H54 (cell line): ENCODE measurements at regions not wholly inside any gene's neighbourhood (a gene's known extent, or its start where the extent isn't known, plus 50 kb on each side); places are given as distances from the start of the nearest gene placed in this dataset.
"Not testable (repeated sequence)": the region's sequence is repeated elsewhere in the genome, so short reads cannot be mapped to it uniquely, and the experiment has no call there.

Experiments used
- DNase-seq: peaks from one replicate; pipeline ENCODE4 v3.0.0; 2011; ENCODE audit warnings: low spot score, mixed read lengths; ENCODE audit not compliant: insufficient read length
- FAIRE-seq: peaks from 3 replicates; lab custom pipeline; 2011; peaks lifted over from hg19 to GRCh38; lab: Jason Lieb, UNC
- POLR2A ChIP-seq: IDR thresholded peaks from 2 replicates; pipeline ENCODE4 v1.6.1; 2011; ENCODE audit warnings: low read depth, mild to moderate bottlenecking, low read length

- no peak for TF ChIP-seq POLR2A
- DNase-seq (no peak), FAIRE-seq (no peak)
Measured at GRCh38 chr5:92637960-92638359, 943.1 kb downstream of the NR2F1-AS1 start.

- FAIRE-seq (no peak), DNase-seq (no peak)
- TF ChIP-seq POLR2A = no peak
Measured at GRCh38 chr5:92637247-92637646, 943.8 kb downstream of the NR2F1-AS1 start.

GRCh38 chr5:92635001-92635461 lies 946.0 kb downstream of the NR2F1-AS1 start:
- FAIRE-seq (no peak), DNase-seq (no peak)
- TF ChIP-seq POLR2A = no peak

- DNase-seq (no peak), FAIRE-seq (no peak)
- no peak for TF ChIP-seq POLR2A
Measured at GRCh38 chr5:92633875-92634487, 947.0 kb downstream of the NR2F1-AS1 start.

GRCh38 chr5:92633176-92633575 lies 947.8 kb downstream of the NR2F1-AS1 start:
- TF ChIP-seq POLR2A = no peak
- no peak for DNase-seq
- FAIRE-seq = no peak

- not testable (repeated sequence) for DNase-seq, FAIRE-seq
Measured at GRCh38 chr5:92631237-92631701, 949.8 kb downstream of the NR2F1-AS1 start.

GRCh38 chr5:92629574-92629973 lies 951.4 kb downstream of the NR2F1-AS1 start:
- DNase-seq = no peak
- FAIRE-seq = no peak
- no peak for TF ChIP-seq POLR2A

- no peak for DNase-seq
- FAIRE-seq = no peak
- TF ChIP-seq POLR2A = no peak
Measured at GRCh38 chr5:92629000-92629399, 952.0 kb downstream of the NR2F1-AS1 start.

- no peak for DNase-seq
- TF ChIP-seq POLR2A = no peak
- FAIRE-seq = peak; percentile 67
Measured at GRCh38 chr5:92627186-92627585, 953.8 kb downstream of the NR2F1-AS1 start.

- FAIRE-seq = no peak
- DNase-seq = no peak
- TF ChIP-seq POLR2A = no peak
Measured at GRCh38 chr5:92616085-92616484, 964.9 kb downstream of the NR2F1-AS1 start.

GRCh38 chr5:92613546-92613945 lies 967.5 kb downstream of the NR2F1-AS1 start:
- DNase-seq = no peak
- TF ChIP-seq POLR2A = no peak
- peak; percentile 92 for FAIRE-seq

GRCh38 chr5:92610435-92610834 lies 970.6 kb downstream of the NR2F1-AS1 start:
- FAIRE-seq, DNase-seq: not testable (repeated sequence)

- no peak for FAIRE-seq
- no peak for TF ChIP-seq POLR2A
Measured at GRCh38 chr5:92605591-92605990, 975.4 kb downstream of the NR2F1-AS1 start.

GRCh38 chr5:92599217-92599810 lies 981.7 kb downstream of the NR2F1-AS1 start:
- FAIRE-seq (no peak), DNase-seq (no peak)
- no peak for TF ChIP-seq POLR2A

More at GRCh38 chr5:92605591-92605990, 975.4 kb downstream of the NR2F1-AS1 start:
- no peak for DNase-seq

GRCh38 chr5:92594031-92594430 lies 987.0 kb downstream of the NR2F1-AS1 start:
- DNase-seq (no peak), FAIRE-seq (no peak)
- TF ChIP-seq POLR2A = no peak
